ENCODE measurements at regions not wholly inside any gene's neighbourhood (a gene's known extent, or its start where the extent isn't known, plus 50 kb on each side); places are given as distances from the start of the nearest gene placed in this dataset.

DNA sequence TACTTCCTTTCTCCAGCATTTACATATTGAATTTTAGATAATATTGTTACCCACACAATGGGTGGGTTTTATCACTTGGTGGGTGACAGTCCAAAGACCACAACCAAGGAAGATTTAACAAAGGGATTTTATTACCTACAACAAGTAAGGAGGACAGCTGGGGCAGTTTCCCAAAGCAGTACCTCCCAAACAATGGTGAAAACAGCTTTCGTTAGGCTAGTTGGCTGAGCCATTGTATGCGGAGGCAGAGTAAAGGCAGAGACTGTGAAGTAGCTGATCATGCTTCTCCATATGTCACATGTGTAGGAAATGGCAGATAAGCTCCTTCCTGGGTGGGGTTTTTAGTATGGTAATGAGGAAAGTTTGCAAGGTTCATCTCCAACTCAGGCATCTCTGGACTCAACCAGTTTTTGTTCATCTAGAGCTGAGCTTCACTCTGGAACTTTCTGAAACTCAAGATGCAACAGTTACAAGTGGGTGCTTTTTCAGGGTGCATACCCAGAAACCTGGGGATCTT is 104.3 kb upstream of the PSMD7 start:
- Histone ChIP-seq H3K9me3 (no peaks in the 10 kb centered on the region), H3K27ac (no peak overlapping the region), H3K4me1 (ENCODE audit: control insufficient read depth in 1 of 2, insufficient read depth in 1 of 2, low read depth in 1 of 2, low read length in 1 of 2) (no peaks in the 10 kb centered on the region), H3K4me3 (ENCODE audit: low read depth in 1 of 2, low read length in 1 of 2) (no peak overlapping the region), H3K27me3 (no peaks in the 10 kb centered on the region), H3K36me3 (no peaks in the 10 kb centered on the region)
- TF ChIP-seq, protein P1, sequence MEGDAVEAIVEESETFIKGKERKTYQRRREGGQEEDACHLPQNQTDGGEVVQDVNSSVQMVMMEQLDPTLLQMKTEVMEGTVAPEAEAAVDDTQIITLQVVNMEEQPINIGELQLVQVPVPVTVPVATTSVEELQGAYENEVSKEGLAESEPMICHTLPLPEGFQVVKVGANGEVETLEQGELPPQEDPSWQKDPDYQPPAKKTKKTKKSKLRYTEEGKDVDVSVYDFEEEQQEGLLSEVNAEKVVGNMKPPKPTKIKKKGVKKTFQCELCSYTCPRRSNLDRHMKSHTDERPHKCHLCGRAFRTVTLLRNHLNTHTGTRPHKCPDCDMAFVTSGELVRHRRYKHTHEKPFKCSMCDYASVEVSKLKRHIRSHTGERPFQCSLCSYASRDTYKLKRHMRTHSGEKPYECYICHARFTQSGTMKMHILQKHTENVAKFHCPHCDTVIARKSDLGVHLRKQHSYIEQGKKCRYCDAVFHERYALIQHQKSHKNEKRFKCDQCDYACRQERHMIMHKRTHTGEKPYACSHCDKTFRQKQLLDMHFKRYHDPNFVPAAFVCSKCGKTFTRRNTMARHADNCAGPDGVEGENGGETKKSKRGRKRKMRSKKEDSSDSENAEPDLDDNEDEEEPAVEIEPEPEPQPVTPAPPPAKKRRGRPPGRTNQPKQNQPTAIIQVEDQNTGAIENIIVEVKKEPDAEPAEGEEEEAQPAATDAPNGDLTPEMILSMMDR (IDR thresholded peaks at IDR 0.05) = no peak

DNA sequence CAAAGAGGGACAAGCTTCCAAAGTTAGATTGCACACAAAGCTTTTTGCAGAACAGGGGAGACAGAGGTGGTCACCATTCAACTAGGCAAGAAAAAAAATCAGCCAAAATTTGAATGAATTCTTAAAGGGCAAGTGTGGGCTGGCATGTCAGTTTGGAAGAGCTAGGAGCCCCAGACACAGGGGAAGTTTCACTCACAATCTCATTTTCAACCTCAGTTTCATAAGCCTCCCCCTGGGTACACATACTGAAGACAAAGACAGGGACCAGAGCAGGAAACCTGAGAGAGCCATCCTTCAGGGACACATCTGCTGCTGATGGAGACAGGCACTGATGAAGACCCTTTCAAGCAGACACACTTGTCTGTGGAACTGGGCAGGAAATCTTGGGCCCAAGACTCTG is 106.3 kb upstream of the PSMD7 start:
- Histone ChIP-seq H3K27me3 (no peaks in the 10 kb centered on the region), H3K4me3 (ENCODE audit: low read depth in 1 of 2, low read length in 1 of 2) (no peak overlapping the region), H3K4me1 (ENCODE audit: control insufficient read depth in 1 of 2, insufficient read depth in 1 of 2, low read depth in 1 of 2, low read length in 1 of 2) (no peaks in the 10 kb centered on the region), H3K9me3 (no peaks in the 10 kb centered on the region), H3K27ac (no peak overlapping the region), H3K36me3 (no peaks in the 10 kb centered on the region)
- TF ChIP-seq, protein P1 (IDR thresholded peaks at IDR 0.05) = no peak

DNA sequence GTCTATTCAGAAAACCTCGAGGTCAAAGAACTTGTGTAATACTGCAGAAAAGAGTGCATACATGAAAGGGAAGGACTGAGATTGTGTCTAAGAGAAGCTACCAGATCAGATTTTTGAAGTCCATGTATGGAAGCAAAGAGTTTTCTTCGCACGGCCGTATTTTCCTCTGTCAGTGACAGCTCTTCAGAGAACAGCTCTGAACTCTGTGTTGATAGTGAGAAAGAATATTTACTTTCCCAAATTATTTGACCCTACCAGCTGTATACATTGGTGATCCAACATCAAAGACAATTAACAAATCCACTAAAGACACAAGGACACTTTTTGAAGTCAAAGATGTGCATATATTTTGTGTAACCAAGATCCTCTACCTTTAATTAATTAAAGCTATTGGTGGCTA is 107.8 kb upstream of the PSMD7 start:
- Histone ChIP-seq H3K4me1 (ENCODE audit: control insufficient read depth in 1 of 2, insufficient read depth in 1 of 2, low read depth in 1 of 2, low read length in 1 of 2) (no peaks in the 10 kb centered on the region), H3K4me3 (ENCODE audit: low read depth in 1 of 2, low read length in 1 of 2) (no peak overlapping the region), H3K9me3 (no peaks in the 10 kb centered on the region), H3K27ac (no peak overlapping the region), H3K36me3 (no peaks in the 10 kb centered on the region), H3K27me3 (no peaks in the 10 kb centered on the region)
- TF ChIP-seq, protein P1 (IDR thresholded peaks at IDR 0.05) = no peak

DNA sequence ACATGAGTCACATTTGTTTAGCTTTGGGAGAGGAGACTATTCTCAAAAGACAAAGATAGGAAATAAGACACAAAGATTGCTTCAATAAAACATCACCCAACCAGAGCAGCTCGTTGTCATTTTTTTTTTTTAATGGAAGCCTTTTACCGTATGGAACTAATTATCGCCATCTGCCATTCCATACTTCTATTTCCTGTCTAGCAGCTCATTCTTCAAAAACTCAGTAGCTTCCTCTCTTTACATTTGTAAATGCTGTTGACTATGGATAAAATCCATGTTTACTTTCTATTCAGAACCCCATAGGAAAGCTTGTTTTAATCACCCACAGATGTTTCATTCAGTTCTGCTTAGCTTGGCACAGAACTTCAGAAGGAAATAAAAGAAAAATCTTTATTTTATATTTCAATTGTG is 110.0 kb upstream of the PSMD7 start:
- TF ChIP-seq, protein P1 (IDR thresholded peaks at IDR 0.05) = no peak
- no peaks in the 10 kb centered on the region for H3K27me3 ChIP-seq
- no peaks in the 10 kb centered on the region for H3K36me3 ChIP-seq
- H3K4me3 ChIP-seq (ENCODE audit: low read depth in 1 of 2, low read length in 1 of 2) = no peak overlapping the region
- H3K9me3 ChIP-seq = no peaks in the 10 kb centered on the region
- H3K27ac ChIP-seq = no peak overlapping the region
- H3K4me1 ChIP-seq (ENCODE audit: control insufficient read depth in 1 of 2, insufficient read depth in 1 of 2, low read depth in 1 of 2, low read length in 1 of 2) = no peaks in the 10 kb centered on the region

DNA sequence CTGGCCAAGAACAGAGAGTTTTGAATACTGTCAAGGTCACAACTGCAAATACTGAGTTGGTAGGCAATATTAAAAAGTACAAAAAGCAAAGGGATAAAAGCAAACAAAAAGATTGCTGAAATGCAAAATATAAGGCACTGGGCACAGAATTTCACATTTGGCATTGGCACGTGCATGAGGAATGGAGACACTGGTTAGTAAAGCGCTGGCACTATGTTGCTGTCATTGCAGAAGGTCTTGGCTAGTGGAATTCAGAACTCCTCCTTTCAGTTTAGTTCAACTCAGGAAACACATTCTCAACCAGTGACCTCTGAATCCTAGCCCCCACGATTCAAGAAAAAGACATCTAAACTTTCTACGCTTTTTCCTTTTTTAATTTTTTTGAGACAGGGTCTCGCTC is 111.8 kb upstream of the PSMD7 start:
- no peak overlapping the region for H3K27ac ChIP-seq
- H3K36me3 ChIP-seq = no peaks in the 10 kb centered on the region
- H3K4me1 ChIP-seq (ENCODE audit: control insufficient read depth in 1 of 2, insufficient read depth in 1 of 2, low read depth in 1 of 2, low read length in 1 of 2) = no peaks in the 10 kb centered on the region
- H3K4me3 ChIP-seq (ENCODE audit: low read depth in 1 of 2, low read length in 1 of 2) = no peak overlapping the region
- no peaks in the 10 kb centered on the region for H3K9me3 ChIP-seq
- TF ChIP-seq, protein P1 (IDR thresholded peaks at IDR 0.05) = no peak
- no peaks in the 10 kb centered on the region for H3K27me3 ChIP-seq

Data from neutrophil (primary cell).